ENCODE measurements at regions not wholly inside any gene's neighbourhood (a gene's known extent, or its start where the extent isn't known, plus 50 kb on each side); places are given as distances from the start of the nearest gene placed in this dataset.

GRCh38 chr6:112923940-112924587 lies 576.9 kb downstream of the RFPL4B start:
- TF ChIP-seq POLR2AphosphoS5 (IDR thresholded peaks at IDR 0.05; ENCODE audit: low read depth, low read length) (no peak), EZH2 (IDR thresholded peaks at IDR 0.05) (no peak), YY1 (IDR thresholded peaks at IDR 0.05; ENCODE audit: extremely low read depth, insufficient replicate concordance, low read depth, low read length) (no peak), CEBPB (IDR thresholded peaks at IDR 0.05; ENCODE audit: low read depth) (no peak), REST (IDR thresholded peaks at IDR 0.05; ENCODE audit: low read depth) (no peak), SIN3A (IDR thresholded peaks at IDR 0.05; ENCODE audit: low read depth) (no peak), ATF3 (IDR thresholded peaks at IDR 0.05) (no peak)
- TF ChIP-seq, protein P1, sequence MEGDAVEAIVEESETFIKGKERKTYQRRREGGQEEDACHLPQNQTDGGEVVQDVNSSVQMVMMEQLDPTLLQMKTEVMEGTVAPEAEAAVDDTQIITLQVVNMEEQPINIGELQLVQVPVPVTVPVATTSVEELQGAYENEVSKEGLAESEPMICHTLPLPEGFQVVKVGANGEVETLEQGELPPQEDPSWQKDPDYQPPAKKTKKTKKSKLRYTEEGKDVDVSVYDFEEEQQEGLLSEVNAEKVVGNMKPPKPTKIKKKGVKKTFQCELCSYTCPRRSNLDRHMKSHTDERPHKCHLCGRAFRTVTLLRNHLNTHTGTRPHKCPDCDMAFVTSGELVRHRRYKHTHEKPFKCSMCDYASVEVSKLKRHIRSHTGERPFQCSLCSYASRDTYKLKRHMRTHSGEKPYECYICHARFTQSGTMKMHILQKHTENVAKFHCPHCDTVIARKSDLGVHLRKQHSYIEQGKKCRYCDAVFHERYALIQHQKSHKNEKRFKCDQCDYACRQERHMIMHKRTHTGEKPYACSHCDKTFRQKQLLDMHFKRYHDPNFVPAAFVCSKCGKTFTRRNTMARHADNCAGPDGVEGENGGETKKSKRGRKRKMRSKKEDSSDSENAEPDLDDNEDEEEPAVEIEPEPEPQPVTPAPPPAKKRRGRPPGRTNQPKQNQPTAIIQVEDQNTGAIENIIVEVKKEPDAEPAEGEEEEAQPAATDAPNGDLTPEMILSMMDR (IDR thresholded peaks at IDR 0.05 in 2 of 3, conservative IDR thresholded peaks at IDR 0.05 in 1 of 3; ENCODE audit: borderline replicate concordance in 1 of 3, insufficient read depth in 1 of 3, low read depth in 2 of 3, low read length in 2 of 3), result no peak
